B cell (primary cell): ENCODE measurements at regions not wholly inside any gene's neighbourhood (a gene's known extent, or its start where the extent isn't known, plus 50 kb on each side); places are given as distances from the start of the nearest gene placed in this dataset.

Experiments used
- EZH2 ChIP-seq: IDR thresholded peaks from 2 replicates; pipeline ENCODE4 v1.6.1; 2012; ENCODE audit warnings: borderline replicate concordance, low read depth, mild to moderate bottlenecking, moderate library complexity, low read length; ENCODE audit not compliant: insufficient read depth, poor library complexity, severe bottlenecking
- TF ChIP-seq, protein P1 (sequence below): fragments of 200-600 bp; IDR thresholded peaks from one replicate; pipeline ENCODE4 v1.8.0; 2022; ENCODE audit warnings: antibody characterized with exemption, mild to moderate bottlenecking

DNA sequence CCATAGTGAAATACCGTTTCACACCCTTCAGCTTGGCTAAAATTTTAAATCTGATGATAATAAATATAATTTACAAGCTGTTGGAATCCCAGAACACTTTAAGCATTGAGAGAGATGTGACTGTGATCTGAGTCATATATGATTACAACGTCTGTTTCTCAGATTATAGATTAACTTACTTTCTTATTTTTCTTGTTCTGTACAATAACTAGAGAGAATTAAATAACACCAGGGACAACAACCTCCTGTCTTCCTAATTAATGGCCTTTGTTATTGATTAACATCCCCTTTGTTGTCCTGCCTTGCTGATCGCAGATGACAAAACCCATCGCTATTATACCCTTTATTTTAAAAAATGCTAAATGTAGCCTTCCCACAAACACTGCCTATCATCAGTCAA is 87.8 kb upstream of the EZR start:
- TF ChIP-seq, protein P1, sequence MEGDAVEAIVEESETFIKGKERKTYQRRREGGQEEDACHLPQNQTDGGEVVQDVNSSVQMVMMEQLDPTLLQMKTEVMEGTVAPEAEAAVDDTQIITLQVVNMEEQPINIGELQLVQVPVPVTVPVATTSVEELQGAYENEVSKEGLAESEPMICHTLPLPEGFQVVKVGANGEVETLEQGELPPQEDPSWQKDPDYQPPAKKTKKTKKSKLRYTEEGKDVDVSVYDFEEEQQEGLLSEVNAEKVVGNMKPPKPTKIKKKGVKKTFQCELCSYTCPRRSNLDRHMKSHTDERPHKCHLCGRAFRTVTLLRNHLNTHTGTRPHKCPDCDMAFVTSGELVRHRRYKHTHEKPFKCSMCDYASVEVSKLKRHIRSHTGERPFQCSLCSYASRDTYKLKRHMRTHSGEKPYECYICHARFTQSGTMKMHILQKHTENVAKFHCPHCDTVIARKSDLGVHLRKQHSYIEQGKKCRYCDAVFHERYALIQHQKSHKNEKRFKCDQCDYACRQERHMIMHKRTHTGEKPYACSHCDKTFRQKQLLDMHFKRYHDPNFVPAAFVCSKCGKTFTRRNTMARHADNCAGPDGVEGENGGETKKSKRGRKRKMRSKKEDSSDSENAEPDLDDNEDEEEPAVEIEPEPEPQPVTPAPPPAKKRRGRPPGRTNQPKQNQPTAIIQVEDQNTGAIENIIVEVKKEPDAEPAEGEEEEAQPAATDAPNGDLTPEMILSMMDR = no peak
- no peak for TF ChIP-seq EZH2
